Stimulated activated CD8-positive, alpha-beta memory T cell treated with anti-CD3 and anti-CD28 coated beads, Interleukin-2, amount 100 ng/mL, for 48 hours (primary cell): ENCODE measurements at regions not wholly inside any gene's neighbourhood (a gene's known extent, or its start where the extent isn't known, plus 50 kb on each side); places are given as distances from the start of the nearest gene placed in this dataset.

Experiments
- DNase-seq, 2 donors: peaks; one replicate each; pipeline ENCODE4 v3.0.0-alpha.2; 2020; ENCODE audit warnings: low read depth in 2 of 2

- no peak for DNase-seq
Observed at GRCh38 chrX:155682834-155683233, 70.1 kb upstream of the TMLHE start.

GRCh38 chrX:155679715-155680114 is 67.0 kb upstream of the TMLHE start:
- DNase-seq, result no peak

GRCh38 chrX:155673338-155673737 is 60.6 kb upstream of the TMLHE start:
- DNase-seq, result no peak

GRCh38 chrX:155666741-155667140 is 54.0 kb upstream of the TMLHE start:
- no peak for DNase-seq
